Stimulated activated CD4-positive, alpha-beta T cell treated with anti-CD3 and anti-CD28 coated beads, Interleukin-4, amount 100 ng/mL, for 24 hours (primary cell): ENCODE measurements at regions not wholly inside any gene's neighbourhood (a gene's known extent, or its start where the extent isn't known, plus 50 kb on each side); places are given as distances from the start of the nearest gene placed in this dataset.
"Not testable (repeated sequence)": the region's sequence is repeated elsewhere in the genome, so short reads cannot be mapped to it uniquely, and the experiment has no call there.

Experiments
- DNase-seq: peaks from one replicate; pipeline ENCODE4 v3.0.0-alpha.2; 2020

- no peak for DNase-seq
Observed at GRCh38 chr10:84007482-84007881, 131.8 kb upstream of the GHITM start.

GRCh38 chr10:84008878-84009277 is 130.4 kb upstream of the GHITM start:
- DNase-seq = peak; percentile 20

- DNase-seq = no peak
Observed at GRCh38 chr10:84012431-84012830, 126.9 kb upstream of the GHITM start.

- no peak for DNase-seq
Observed at GRCh38 chr10:84012831-84013458, 126.4 kb upstream of the GHITM start.

GRCh38 chr10:84015877-84016595 is 123.3 kb upstream of the GHITM start:
- DNase-seq = no peak

- DNase-seq = no peak
Observed at GRCh38 chr10:84018826-84019225, 120.5 kb upstream of the GHITM start.

- DNase-seq = not testable (repeated sequence)
Observed at GRCh38 chr10:84019854-84020458, 119.4 kb upstream of the GHITM start.

GRCh38 chr10:84026821-84027257 is 112.5 kb upstream of the GHITM start:
- DNase-seq = no peak

- no peak for DNase-seq
Observed at GRCh38 chr10:84029840-84030239, 109.5 kb upstream of the GHITM start.

GRCh38 chr10:84038035-84038434 is 101.3 kb upstream of the GHITM start:
- DNase-seq = no peak

- DNase-seq = no peak
Observed at GRCh38 chr10:84039957-84040356, 99.4 kb upstream of the GHITM start.

- DNase-seq = no peak
Observed at GRCh38 chr10:84047258-84048010, 91.9 kb upstream of the GHITM start.

GRCh38 chr10:84049645-84050011 is 89.7 kb upstream of the GHITM start:
- no peak for DNase-seq

GRCh38 chr10:84053626-84054025 is 85.7 kb upstream of the GHITM start:
- DNase-seq = no peak

GRCh38 chr10:84054743-84055142 is 84.6 kb upstream of the GHITM start:
- no peak for DNase-seq

- DNase-seq = no peak
Observed at GRCh38 chr10:84059526-84059925, 79.8 kb upstream of the GHITM start.

GRCh38 chr10:84063440-84063839 is 75.9 kb upstream of the GHITM start:
- no peak for DNase-seq

GRCh38 chr10:84065804-84066601 is 73.3 kb upstream of the GHITM start:
- DNase-seq = no peak

- no peak for DNase-seq
Observed at GRCh38 chr10:84074521-84074920, 64.8 kb upstream of the GHITM start.

GRCh38 chr10:84075226-84076046 is 63.9 kb upstream of the GHITM start:
- no peak for DNase-seq

GRCh38 chr10:84076047-84076388 is 63.3 kb upstream of the GHITM start:
- DNase-seq = no peak
